Astrocyte of the spinal cord (primary cell): ENCODE measurements at regions not wholly inside any gene's neighbourhood (a gene's known extent, or its start where the extent isn't known, plus 50 kb on each side); places are given as distances from the start of the nearest gene placed in this dataset.

Experiments
- DNase-seq: peaks from one replicate; pipeline ENCODE4 v3.0.0; 2011; ENCODE audit warnings: low read depth, low spot score
- H3K4me3 ChIP-seq: 2 replicates; pipeline ENCODE4 v1.5.1; 2011; ENCODE audit warnings: low read depth, mild to moderate bottlenecking, low read length, moderate library complexity
- in situ Hi-C: cut with HindIII; loops from 2 replicates; pipeline ENCODE4 v1.10.0; 2017; ENCODE audit warnings: low sequenced_read_pairs
- TF ChIP-seq, protein P1 (sequence below): IDR thresholded peaks from 2 replicates; pipeline ENCODE4 v1.5.1; 2012; ENCODE audit warnings: low read depth, mild to moderate bottlenecking, low read length, inconsistent platforms

- no peak overlapping the region for H3K4me3 ChIP-seq
- TF ChIP-seq, protein P1, sequence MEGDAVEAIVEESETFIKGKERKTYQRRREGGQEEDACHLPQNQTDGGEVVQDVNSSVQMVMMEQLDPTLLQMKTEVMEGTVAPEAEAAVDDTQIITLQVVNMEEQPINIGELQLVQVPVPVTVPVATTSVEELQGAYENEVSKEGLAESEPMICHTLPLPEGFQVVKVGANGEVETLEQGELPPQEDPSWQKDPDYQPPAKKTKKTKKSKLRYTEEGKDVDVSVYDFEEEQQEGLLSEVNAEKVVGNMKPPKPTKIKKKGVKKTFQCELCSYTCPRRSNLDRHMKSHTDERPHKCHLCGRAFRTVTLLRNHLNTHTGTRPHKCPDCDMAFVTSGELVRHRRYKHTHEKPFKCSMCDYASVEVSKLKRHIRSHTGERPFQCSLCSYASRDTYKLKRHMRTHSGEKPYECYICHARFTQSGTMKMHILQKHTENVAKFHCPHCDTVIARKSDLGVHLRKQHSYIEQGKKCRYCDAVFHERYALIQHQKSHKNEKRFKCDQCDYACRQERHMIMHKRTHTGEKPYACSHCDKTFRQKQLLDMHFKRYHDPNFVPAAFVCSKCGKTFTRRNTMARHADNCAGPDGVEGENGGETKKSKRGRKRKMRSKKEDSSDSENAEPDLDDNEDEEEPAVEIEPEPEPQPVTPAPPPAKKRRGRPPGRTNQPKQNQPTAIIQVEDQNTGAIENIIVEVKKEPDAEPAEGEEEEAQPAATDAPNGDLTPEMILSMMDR, result no peak
- in situ Hi-C loops, result no loop called here
- no peak for DNase-seq
Observed at GRCh38 chr20:22207280-22207679, 377.1 kb downstream of the FOXA2 start.

GRCh38 chr20:22204801-22205200 lies 379.6 kb downstream of the FOXA2 start:
- TF ChIP-seq, protein P1, result no peak
- no peak overlapping the region for H3K4me3 ChIP-seq
- in situ Hi-C loops, result no loop called here
- no peak for DNase-seq

DNA sequence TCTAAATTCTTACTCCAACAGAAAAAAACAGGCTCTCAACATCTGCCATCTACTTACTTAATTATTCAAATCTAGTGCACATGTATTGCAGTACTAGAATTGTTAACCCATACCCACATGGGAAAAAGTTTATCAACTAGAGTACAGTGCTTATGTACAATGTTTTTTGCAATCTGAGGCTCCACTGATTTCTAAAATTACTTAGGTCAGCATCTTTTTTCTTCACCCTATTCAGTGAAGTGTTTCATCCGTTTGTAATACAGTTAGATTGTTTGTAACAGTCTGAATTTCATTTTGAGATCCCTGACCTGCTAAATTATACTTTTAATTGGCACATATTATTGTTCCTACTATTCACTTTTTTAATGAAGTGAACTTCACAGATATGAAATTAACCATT lies 402.2 kb downstream of the FOXA2 start:
- no peak overlapping the region for H3K4me3 ChIP-seq
- in situ Hi-C loops, result no loop called here
- TF ChIP-seq, protein P1, result no peak
- no peak for DNase-seq

GRCh38 chr20:22180244-22180643 lies 404.1 kb downstream of the FOXA2 start:
- DNase-seq, result no peak
- in situ Hi-C loops, result no loop called here

GRCh38 chr20:22160101-22160652 lies 424.2 kb downstream of the FOXA2 start:
- TF ChIP-seq, protein P1, result no peak
- no peak overlapping the region for H3K4me3 ChIP-seq
- DNase-seq, result no peak
- in situ Hi-C loops, result no loop called here

More at GRCh38 chr20:22180244-22180643, 404.1 kb downstream of the FOXA2 start:
- TF ChIP-seq, protein P1, result no peak
- no peak overlapping the region for H3K4me3 ChIP-seq

- in situ Hi-C loops, result no loop called here
- TF ChIP-seq, protein P1, result no peak
- no peak for DNase-seq
Observed at GRCh38 chr20:22159276-22159675, 425.1 kb downstream of the FOXA2 start.

More at GRCh38 chr20:22159276-22159675, 425.1 kb downstream of the FOXA2 start:
- H3K4me3 ChIP-seq, result no peak overlapping the region
